Stimulated activated naive CD8-positive, alpha-beta T cell treated with anti-CD3 and anti-CD28 coated beads, Interleukin-15, Interleukin-2, amounts not matched to agents 100 ng/mL and 50 ng/mL, for 24 hours (primary cell): ENCODE measurements at regions not wholly inside any gene's neighbourhood (a gene's known extent, or its start where the extent isn't known, plus 50 kb on each side); places are given as distances from the start of the nearest gene placed in this dataset.

Experiments
- H3K27ac Mint-ChIP-seq: one replicate; pipeline ENCODE4 v1.8.0; 2021; ENCODE audit warnings: mild to moderate bottlenecking, mixed read lengths
- H3K27me3 Mint-ChIP-seq: one replicate; pipeline ENCODE4 v1.8.0; 2021; ENCODE audit warnings: mixed read lengths
- H3K36me3 Mint-ChIP-seq: one replicate; pipeline ENCODE4 v1.8.0; 2021; ENCODE audit warnings: low read depth, mixed read lengths
- H3K4me1 Mint-ChIP-seq: one replicate; pipeline ENCODE4 v1.8.0; 2021; ENCODE audit warnings: low read depth, mixed read lengths
- H3K4me3 Mint-ChIP-seq: one replicate; pipeline ENCODE4 v1.8.0; 2021; ENCODE audit warnings: mild to moderate bottlenecking, mixed read lengths
- H3K9me3 Mint-ChIP-seq: one replicate; pipeline ENCODE4 v1.8.0; 2021; ENCODE audit warnings: mixed read lengths

DNA sequence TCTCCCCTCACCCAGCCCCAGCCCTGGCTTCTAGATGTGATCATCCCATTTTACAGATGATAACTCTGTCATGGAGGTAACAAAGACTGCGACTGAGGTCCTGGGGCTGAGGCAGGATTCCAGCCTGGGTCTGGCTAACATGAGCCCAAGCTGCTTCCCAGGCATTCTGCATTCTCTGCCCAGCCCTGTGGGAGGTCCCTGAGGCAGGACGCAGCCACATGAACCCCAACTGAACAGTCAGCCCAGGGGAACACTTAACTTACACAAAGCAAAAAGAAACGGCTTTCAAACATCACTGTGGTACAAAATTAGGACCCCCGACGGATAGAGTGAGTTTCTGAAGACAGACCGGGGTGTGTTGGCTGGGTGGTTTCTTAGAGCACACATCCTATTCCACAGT lies 135.3 kb downstream of the ACKR3 start:
- no peaks in the 10 kb centered on the region for H3K27me3 Mint-ChIP-seq
- H3K9me3 Mint-ChIP-seq: no peaks in the 10 kb centered on the region
- no peaks in the 10 kb centered on the region for H3K4me1 Mint-ChIP-seq
- H3K4me3 Mint-ChIP-seq: no peak overlapping the region
- H3K36me3 Mint-ChIP-seq: no peaks in the 10 kb centered on the region
- no peak overlapping the region for H3K27ac Mint-ChIP-seq

DNA sequence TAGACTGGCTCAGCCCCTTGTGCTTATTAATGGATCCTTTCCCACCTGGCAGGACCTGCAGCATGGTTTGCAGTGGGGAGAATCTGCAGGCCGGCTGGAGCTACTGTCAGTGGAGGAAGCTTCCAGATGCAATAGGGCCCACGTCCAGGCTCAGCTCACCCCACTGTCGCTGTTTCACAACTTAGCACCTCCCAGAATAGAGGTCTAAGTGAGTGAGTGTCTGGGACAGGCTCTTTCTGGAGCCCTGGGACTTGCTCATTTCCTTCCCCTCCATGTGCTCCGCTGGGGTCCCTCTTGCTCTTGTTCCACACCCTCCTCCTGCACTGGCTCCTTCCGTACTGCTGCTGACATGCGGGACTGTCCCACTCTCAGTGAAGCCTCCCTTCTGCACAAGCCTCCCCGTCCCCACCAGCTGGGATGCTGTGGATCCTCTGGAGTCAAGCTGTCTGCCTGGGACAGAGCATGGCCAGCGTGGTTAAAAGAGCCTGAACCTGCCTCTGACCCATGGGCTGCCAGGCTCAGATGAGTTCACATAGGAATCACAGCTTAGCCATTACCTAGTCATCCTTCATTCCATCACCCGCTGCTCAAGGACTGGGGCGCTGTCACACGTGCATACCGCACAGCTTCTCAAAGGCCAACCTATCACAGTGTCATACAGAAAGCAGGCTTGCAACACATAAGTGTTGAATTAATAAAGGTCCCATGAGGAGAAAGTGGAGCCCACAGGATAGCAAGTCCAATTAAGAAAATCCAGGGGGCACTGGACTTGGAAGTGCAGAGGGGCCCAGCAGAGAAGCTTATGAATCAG lies 135.9 kb downstream of the ACKR3 start:
- Mint-ChIP-seq H3K27me3 (no peaks in the 10 kb centered on the region), H3K9me3 (no peaks in the 10 kb centered on the region), H3K4me3 (no peak overlapping the region), H3K4me1 (no peaks in the 10 kb centered on the region), H3K36me3 (no peaks in the 10 kb centered on the region), H3K27ac (no peak overlapping the region)

DNA sequence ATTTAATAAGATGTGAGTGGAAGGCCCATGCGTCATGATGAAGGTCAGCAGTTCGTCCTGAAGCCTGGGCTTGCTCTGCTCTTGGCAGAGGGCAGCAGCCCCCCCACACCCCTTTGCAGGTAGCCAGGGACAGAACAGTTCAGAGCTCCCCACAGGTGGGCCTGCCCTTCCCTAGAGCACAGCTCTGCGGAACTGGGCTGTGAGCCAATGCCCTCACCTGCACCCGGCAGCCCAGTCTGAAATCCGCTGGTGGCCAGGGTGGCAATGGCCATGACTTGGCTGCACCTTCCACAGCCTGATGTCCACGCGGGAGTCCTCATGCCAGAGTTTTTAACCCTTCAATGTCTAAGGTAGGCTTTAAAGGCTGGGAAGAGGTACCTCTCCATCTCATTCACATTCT lies 136.7 kb downstream of the ACKR3 start:
- no peak overlapping the region for H3K27ac Mint-ChIP-seq
- no peak overlapping the region for H3K4me3 Mint-ChIP-seq
- H3K9me3 Mint-ChIP-seq: no peaks in the 10 kb centered on the region
- no peaks in the 10 kb centered on the region for H3K4me1 Mint-ChIP-seq
- H3K36me3 Mint-ChIP-seq: no peaks in the 10 kb centered on the region
- H3K27me3 Mint-ChIP-seq: no peaks in the 10 kb centered on the region

DNA sequence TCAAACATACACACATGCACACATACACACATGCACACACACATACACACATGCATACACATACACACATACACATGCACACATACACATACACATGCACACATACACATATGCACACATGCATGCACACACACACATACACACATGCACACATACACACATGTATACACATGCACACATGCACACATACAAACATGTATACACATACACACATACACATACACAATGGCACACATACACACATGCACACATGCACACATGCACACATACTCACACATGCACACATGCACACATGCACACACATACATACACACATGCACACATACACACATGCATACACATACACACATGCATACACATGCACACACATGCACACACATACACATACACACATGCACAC lies 137.2 kb downstream of the ACKR3 start:
- no peaks in the 10 kb centered on the region for H3K36me3 Mint-ChIP-seq
- H3K4me3 Mint-ChIP-seq: no peak overlapping the region
- H3K9me3 Mint-ChIP-seq: no peaks in the 10 kb centered on the region
- no peaks in the 10 kb centered on the region for H3K4me1 Mint-ChIP-seq
- H3K27ac Mint-ChIP-seq: no peak overlapping the region
- no peaks in the 10 kb centered on the region for H3K27me3 Mint-ChIP-seq

DNA sequence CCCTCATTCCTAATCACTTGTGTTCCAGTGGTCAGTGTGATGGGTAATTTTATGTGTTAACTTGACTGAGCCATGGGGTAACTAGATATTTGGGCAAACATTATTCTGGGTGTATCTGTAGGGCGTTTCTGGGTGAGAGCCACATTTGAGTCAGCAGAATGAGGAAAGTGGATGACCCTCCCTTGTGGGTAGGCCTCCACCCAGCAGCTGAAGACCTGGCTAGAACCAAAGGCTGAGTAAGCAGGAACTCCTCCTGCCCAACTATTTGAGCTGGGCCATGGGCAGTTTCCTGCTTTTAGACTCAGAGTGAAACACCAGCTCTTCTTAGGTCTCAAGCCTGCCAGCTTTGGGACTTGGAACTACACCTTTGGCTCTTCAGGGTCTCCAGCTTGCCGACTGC lies 141.8 kb downstream of the ACKR3 start:
- H3K4me1 Mint-ChIP-seq: no peaks in the 10 kb centered on the region
- H3K9me3 Mint-ChIP-seq: no peaks in the 10 kb centered on the region
- H3K4me3 Mint-ChIP-seq: no peak overlapping the region
- no peak overlapping the region for H3K27ac Mint-ChIP-seq
- peaks cover 16% of the 10 kb centered on the region for H3K27me3 Mint-ChIP-seq
- H3K36me3 Mint-ChIP-seq: no peaks in the 10 kb centered on the region

DNA sequence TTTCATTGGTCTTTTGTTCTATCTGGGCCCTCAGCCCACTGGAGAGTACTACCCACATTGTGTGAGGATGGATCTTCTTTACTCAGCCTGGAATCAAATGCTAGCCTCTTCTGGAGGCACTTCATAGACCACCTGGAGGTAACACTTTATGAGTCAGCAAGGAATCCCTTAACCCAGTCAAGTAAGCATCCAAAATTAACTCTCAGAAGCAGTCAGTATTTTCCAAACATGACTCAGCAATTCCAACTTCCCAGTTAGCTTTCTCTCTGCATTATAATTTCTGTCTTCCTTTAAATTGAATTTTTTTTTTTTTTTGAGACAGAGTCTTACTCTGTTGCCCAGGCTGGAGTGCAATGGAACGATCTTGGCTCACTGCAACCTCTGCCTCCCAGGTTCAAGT lies 142.7 kb downstream of the ACKR3 start:
- H3K27ac Mint-ChIP-seq: no peak overlapping the region
- no peaks in the 10 kb centered on the region for H3K9me3 Mint-ChIP-seq

DNA sequence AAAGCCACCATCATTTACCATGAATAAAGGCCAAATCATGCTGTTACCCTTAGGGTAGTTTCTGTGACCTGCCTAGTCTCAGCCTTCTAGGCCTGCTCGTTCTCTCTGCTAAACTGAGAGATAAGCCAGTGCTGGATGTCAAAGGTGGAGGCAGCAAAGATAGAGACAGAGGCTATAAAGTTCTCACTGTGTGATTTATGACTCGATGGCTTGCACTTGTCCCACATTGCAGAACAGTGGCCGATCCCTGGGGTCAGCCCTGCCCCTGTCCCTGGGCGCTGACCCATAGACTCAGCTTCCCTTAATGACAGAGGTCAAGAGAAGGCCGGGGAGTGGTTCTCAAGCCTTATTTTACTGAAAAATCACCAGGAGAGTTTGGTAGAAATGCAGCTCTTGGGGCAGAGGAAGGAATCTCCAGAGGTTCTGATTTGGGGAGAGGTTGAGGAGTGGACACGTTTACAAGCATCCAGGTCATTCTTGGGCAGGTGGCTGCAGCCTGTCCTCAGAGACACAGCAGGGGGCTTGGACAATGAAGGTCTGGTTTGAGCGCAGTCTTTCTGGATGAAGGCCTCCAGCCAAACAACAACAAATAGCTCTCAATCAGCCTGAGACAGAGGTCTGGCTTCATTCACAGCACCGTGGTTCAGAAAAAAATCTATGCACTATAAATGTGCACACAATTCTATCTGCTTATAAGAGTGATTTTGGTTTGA lies 143.5 kb downstream of the ACKR3 start:
- no peak overlapping the region for H3K27ac Mint-ChIP-seq
- no peaks in the 10 kb centered on the region for H3K36me3 Mint-ChIP-seq
- H3K4me1 Mint-ChIP-seq: no peaks in the 10 kb centered on the region

More for the DNA sequence above, 142.7 kb downstream of the ACKR3 start:
- Mint-ChIP-seq H3K27me3 (peaks cover 19% of the 10 kb centered on the region), H3K4me3 (no peak overlapping the region), H3K36me3 (no peaks in the 10 kb centered on the region), H3K4me1 (no peaks in the 10 kb centered on the region)

DNA sequence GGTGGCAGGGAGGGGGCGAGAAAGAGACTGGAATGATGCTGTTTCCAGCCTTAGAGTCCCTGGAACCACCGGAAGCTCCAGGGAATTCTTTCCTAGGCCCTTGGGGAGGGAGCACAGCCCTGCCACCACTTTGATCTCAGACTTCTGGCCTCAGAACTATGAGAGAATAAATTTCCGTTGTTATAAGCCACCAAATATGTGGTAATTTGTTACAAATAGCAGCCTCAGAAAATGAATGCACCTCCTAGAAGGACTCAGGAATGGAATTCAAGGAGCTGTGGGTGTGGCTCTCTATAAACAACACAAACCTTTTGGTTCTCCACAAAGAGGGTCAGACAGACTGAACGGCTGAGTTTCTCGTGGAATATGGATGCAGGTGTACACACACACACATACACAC lies 144.5 kb downstream of the ACKR3 start:
- Mint-ChIP-seq H3K27me3 (peaks cover 23% of the 10 kb centered on the region), H3K9me3 (no peaks in the 10 kb centered on the region), H3K36me3 (no peaks in the 10 kb centered on the region), H3K27ac (no peak overlapping the region), H3K4me1 (no peaks in the 10 kb centered on the region), H3K4me3 (no peak overlapping the region)

More for the DNA sequence above, 143.5 kb downstream of the ACKR3 start:
- Mint-ChIP-seq H3K4me3 (no peak overlapping the region), H3K9me3 (no peaks in the 10 kb centered on the region), H3K27me3 (peaks cover 19% of the 10 kb centered on the region)

DNA sequence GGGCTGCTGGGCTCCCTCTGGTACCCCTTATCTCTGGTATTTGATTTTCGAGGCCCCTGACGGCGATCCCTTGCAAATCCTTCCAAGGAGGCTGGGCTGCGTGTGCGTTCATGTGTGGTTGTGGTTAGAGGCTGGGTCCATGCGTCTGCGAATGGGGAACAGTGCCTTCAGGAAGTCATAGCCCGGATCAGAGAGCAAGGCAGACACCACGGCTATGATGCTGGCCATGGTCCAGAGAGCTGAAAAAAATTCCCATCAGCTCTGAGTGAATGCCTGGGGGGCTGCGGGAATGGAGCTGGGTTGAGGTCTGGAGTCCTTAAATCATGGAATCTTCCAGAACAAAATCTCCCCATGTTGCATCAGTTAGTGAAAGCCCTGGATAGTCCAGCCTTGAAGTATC lies 145.5 kb downstream of the ACKR3 start:
- no peak overlapping the region for H3K4me3 Mint-ChIP-seq
- H3K27ac Mint-ChIP-seq: no peak overlapping the region
- H3K9me3 Mint-ChIP-seq: no peaks in the 10 kb centered on the region
- peaks cover 23% of the 10 kb centered on the region for H3K27me3 Mint-ChIP-seq
- no peaks in the 10 kb centered on the region for H3K36me3 Mint-ChIP-seq
- H3K4me1 Mint-ChIP-seq: no peaks in the 10 kb centered on the region

DNA sequence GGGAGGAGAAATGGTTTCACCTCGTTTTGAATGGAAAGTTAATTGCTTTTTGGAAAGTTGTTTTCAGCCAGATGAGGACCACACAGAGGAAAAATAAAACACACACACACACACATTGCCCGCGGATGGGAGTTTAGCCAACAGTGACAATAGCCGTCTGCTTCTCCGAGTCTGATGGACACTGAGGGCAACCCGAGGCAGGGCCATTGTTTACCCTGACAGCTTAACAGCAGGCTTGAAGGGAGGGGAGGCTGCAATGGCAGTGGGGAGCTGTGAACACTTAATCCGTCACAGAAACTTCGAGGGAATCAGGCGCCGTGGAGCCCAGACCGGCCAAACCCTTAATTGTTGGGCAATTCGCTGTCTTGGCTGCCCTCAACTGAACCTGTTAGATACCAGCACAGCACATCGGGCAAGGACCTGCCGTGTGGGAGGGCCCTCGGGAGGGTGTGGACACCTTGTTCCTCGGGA lies 145.9 kb downstream of the ACKR3 start:
- H3K36me3 Mint-ChIP-seq: no peaks in the 10 kb centered on the region
- H3K27me3 Mint-ChIP-seq: peaks cover 23% of the 10 kb centered on the region
- H3K4me1 Mint-ChIP-seq: no peaks in the 10 kb centered on the region
- no peak overlapping the region for H3K27ac Mint-ChIP-seq
- H3K4me3 Mint-ChIP-seq: no peak overlapping the region
- H3K9me3 Mint-ChIP-seq: no peaks in the 10 kb centered on the region

DNA sequence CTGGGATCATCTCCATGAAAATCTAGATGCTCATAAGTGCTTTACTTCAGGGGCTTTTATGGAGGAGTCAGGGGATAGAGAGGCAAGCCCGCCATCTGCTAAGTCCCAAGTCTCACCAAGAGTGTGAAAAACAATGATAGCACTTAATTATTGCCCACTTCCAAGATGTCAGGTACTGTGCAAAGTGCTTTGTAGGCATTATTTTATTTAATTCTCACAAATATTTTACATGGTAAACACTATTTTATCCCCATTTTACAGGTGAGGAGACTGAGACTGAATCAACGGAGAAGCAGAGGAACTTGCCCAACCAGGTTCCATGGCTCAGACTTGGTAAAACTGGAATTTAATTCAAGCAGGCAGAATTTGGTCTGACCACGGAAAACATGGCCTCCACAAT lies 147.5 kb downstream of the ACKR3 start:
- Mint-ChIP-seq H3K9me3 (no peaks in the 10 kb centered on the region), H3K27me3 (peaks cover 23% of the 10 kb centered on the region), H3K27ac (no peak overlapping the region), H3K4me1 (no peaks in the 10 kb centered on the region), H3K4me3 (no peak overlapping the region), H3K36me3 (no peaks in the 10 kb centered on the region)

DNA sequence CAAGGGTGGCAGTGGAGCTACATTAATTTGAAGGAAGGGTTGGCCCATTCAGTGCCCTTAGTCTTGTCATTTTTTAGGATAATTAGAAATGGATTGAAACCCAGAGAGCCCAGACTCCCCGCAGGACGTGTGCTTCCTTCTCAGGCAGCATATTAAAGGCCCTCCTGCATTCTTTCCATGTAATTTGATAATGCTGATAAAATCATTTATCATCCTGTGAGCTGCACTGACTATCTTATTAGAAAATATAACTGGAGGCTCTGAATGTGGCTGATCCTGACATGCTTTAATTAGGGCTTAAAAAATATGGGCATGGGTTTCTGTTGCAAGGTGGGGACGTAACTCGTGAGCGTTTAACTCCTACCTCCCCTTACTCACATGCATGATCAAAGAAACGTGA lies 148.1 kb downstream of the ACKR3 start:
- peaks cover 23% of the 10 kb centered on the region for H3K27me3 Mint-ChIP-seq
- H3K36me3 Mint-ChIP-seq: no peaks in the 10 kb centered on the region
- H3K4me1 Mint-ChIP-seq: no peaks in the 10 kb centered on the region
- no peak overlapping the region for H3K4me3 Mint-ChIP-seq
- no peak overlapping the region for H3K27ac Mint-ChIP-seq
- H3K9me3 Mint-ChIP-seq: no peaks in the 10 kb centered on the region

DNA sequence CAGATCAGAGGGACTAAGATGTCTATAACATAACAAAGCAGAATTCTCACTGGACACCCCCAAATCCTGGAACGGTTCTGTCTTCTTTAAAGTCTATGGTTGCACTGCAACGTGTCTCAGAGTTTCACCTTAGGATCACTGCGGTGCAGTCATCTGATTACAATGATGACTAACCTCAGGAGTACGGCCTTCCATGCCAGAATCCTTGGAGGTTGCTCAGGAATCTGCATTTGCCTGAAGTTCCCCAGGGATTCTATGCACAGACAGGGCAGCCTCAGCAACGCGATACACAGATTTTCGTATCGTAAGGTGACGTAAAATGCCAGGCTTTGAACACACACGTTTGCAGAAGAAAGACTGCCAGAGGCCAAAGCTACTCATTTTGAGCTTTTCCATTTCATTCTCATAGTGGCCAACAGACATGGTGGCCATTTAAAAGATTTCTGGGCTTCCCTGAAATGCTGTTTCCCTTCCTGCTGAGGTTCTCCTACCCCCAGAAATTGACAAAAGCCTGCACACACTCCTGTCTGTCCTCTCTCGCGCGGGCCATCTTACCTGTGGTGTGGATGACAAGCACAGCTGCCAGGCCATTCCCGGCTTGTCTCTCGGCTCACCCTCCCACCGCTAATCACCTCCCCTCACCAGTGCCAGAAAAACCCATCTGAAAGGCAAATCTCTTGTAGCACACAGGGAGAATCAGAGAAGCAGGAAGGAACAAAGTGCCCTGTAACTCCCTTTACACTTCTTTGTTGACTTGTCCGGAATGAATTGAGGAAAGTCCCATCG lies 148.8 kb downstream of the ACKR3 start:
- H3K4me3 Mint-ChIP-seq: no peak overlapping the region
- no peaks in the 10 kb centered on the region for H3K4me1 Mint-ChIP-seq
- peaks cover 23% of the 10 kb centered on the region for H3K27me3 Mint-ChIP-seq
- H3K36me3 Mint-ChIP-seq: no peaks in the 10 kb centered on the region
- no peaks in the 10 kb centered on the region for H3K9me3 Mint-ChIP-seq
- H3K27ac Mint-ChIP-seq: no peak overlapping the region

DNA sequence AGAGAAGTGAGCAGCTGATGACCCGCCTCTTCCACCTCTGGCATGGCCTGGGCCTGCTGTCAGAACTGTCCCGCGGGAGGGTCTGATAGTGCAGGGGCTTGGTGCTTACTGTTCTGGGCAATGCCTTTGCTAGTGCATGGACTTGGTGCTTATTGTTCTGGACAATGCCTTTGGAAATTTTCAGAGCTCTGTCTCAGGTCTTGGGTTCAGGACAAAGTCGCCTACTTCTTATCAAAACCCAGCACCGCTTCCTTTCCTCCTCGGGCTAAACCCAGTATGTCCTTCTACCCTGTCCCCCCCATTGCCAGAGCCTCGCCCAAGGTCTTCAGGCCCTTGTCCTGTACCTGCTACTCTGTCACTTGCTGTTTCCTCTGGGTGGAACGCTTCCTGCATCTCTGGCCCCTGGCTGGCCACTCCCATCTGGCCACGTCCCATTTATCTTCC lies 149.6 kb downstream of the ACKR3 start:
- H3K9me3 Mint-ChIP-seq: no peaks in the 10 kb centered on the region
- H3K27ac Mint-ChIP-seq: no peak overlapping the region
- no peak overlapping the region for H3K4me3 Mint-ChIP-seq
- no peaks in the 10 kb centered on the region for H3K36me3 Mint-ChIP-seq
- no peaks in the 10 kb centered on the region for H3K4me1 Mint-ChIP-seq
- peaks cover 23% of the 10 kb centered on the region for H3K27me3 Mint-ChIP-seq

DNA sequence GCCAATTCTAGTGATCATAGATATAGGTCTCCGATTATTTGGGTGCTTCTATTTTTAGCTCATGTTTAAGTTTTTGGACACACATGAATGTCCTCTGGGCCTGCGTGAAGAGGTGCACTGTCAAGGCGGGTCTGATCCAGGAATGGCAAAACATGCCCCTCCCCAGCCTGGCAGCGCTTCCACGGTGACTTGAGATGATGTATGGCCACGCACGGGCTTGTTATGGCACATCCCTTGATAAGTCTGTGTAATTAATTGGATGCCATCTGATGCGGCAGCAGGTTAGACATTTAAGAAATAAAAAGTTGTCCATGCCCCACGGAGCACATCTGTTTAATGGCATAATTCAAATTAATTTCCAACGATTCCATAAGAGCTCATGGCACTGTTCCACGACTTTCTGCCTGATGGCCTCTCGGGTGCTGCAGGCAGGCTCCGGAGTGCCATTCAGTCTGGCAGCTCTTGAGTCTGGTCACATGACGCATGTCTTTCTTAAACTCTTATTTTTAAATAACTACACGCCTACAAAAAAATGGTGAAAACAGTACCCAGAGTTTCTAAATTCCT lies 151.4 kb downstream of the ACKR3 start:
- H3K36me3 Mint-ChIP-seq: no peaks in the 10 kb centered on the region
- H3K27ac Mint-ChIP-seq: no peak overlapping the region
- no peak overlapping the region for H3K4me3 Mint-ChIP-seq
- peaks cover 11% of the 10 kb centered on the region for H3K27me3 Mint-ChIP-seq
- H3K9me3 Mint-ChIP-seq: no peaks in the 10 kb centered on the region
- no peaks in the 10 kb centered on the region for H3K4me1 Mint-ChIP-seq
